ENCODE measurements at regions not wholly inside any gene's neighbourhood (a gene's known extent, or its start where the extent isn't known, plus 50 kb on each side); places are given as distances from the start of the nearest gene placed in this dataset.

GRCh38 chr2:239566162-239566994 is 165.6 kb upstream of the HDAC4 start:
- BruUV-seq (replicated peaks), result no TSS peak
- ATAC-seq (no peak), FAIRE-seq (no peak), DNase-seq (ENCODE audit: low read depth, low spot score) (no peak)
- H3K27ac ChIP-seq (ENCODE audit: control insufficient read depth, insufficient read depth), result no peak overlapping the region
- ChIA-PET CTCF (no interaction called here), RAD21 (ENCODE audit: unreplicated experiment) (no interaction called here), SMC1A (ENCODE audit: uncharacterized antibody, unreplicated experiment) (no interaction called here), POLR2A (no interaction called here)
- intact Hi-C loops (cut with micrococcal nuclease; ENCODE audit: unreplicated experiment) (no loop called here), in situ Hi-C loops (cut with MboI) (no loop called here)
- H3K9ac ChIP-seq (ENCODE audit: control insufficient read depth, insufficient read depth, low read length), result no peak overlapping the region
- H3K9me3 ChIP-seq (replicated peaks; ENCODE audit: control insufficient read depth, insufficient read depth, low read length), result no peaks in the 10 kb centered on the region
- H3K79me2 ChIP-seq (ENCODE audit: control insufficient read depth, insufficient read depth, low read length), result no peaks in the 10 kb centered on the region
- H3K4me3 ChIP-seq, result no peak overlapping the region
- H3K4me1 ChIP-seq (ENCODE audit: control insufficient read depth, insufficient read depth, low read length), result no peaks in the 10 kb centered on the region
- no peaks in the 10 kb centered on the region for H4K20me1 ChIP-seq (ENCODE audit: control insufficient read depth, insufficient read depth)
- H2AFZ ChIP-seq (ENCODE audit: control insufficient read depth, low read depth, low read length), result no peak overlapping the region
- H3K4me2 ChIP-seq (ENCODE audit: control insufficient read depth, insufficient read depth), result no peak overlapping the region
- H3K36me3 ChIP-seq (ENCODE audit: control insufficient read depth in 2 of 2, insufficient read depth in 2 of 2, low read length in 1 of 2), result no peaks in the 10 kb centered on the region
- no peak for TF ChIP-seq DPF2 (IDR thresholded peaks at IDR 0.05)
- no peaks in the 10 kb centered on the region; a peak in 1 of 4 replicates for H3K27me3 ChIP-seq (replicated peaks in 1 of 2; ENCODE audit: control insufficient read depth in 2 of 2, insufficient read depth in 2 of 2, low read length in 1 of 2)
- 37% methylated on average over 15 of the region's 15 CpGs for WGBS (ENCODE audit: insufficient coverage, insufficient replicate concordance, low lambda C conversion rate, missing lambda C conversion rate)

DNA sequence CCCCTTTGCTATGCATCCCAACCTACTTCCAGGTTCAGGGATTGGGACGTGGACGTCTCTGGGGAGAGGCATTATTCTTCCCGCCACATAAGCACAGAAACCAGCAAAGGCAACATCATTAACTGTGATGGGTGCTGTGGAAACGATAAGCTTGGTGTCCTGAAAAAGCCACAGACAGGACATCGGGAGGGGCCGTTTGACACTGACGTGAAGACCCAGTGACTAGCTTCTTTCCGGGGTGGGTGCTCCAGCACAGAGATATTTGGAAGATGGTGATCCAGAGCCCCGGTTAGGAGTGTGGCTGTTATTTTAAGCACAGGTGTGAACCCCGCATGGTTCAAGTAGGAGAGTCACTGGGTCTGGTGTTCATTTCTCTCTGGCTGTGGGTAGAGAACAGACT is 163.8 kb upstream of the HDAC4 start:
- Histone ChIP-seq H3K79me2 (ENCODE audit: control insufficient read depth, insufficient read depth, low read length) (no peaks in the 10 kb centered on the region), H4K20me1 (ENCODE audit: control insufficient read depth, insufficient read depth) (no peaks in the 10 kb centered on the region), H3K9me3 (replicated peaks; ENCODE audit: control insufficient read depth, insufficient read depth, low read length) (no peaks in the 10 kb centered on the region), H3K9ac (ENCODE audit: control insufficient read depth, insufficient read depth, low read length) (no peak overlapping the region), H3K4me3 (no peak overlapping the region), H3K4me2 (ENCODE audit: control insufficient read depth, insufficient read depth) (no peak overlapping the region), H2AFZ (ENCODE audit: control insufficient read depth, low read depth, low read length) (no peak overlapping the region), H3K27me3 (replicated peaks in 1 of 2; ENCODE audit: control insufficient read depth in 2 of 2, insufficient read depth in 2 of 2, low read length in 1 of 2) (no peaks in the 10 kb centered on the region; a peak in 2 of 4 replicates), H3K36me3 (ENCODE audit: control insufficient read depth in 2 of 2, insufficient read depth in 2 of 2, low read length in 1 of 2) (no peaks in the 10 kb centered on the region), H3K4me1 (ENCODE audit: control insufficient read depth, insufficient read depth, low read length) (no peaks in the 10 kb centered on the region), H3K27ac (ENCODE audit: control insufficient read depth, insufficient read depth) (no peak overlapping the region)
- no peak for ATAC-seq
- no peak for DNase-seq (ENCODE audit: low read depth, low spot score)
- in situ Hi-C loops (cut with MboI), result no loop called here
- no peak for FAIRE-seq
- WGBS (ENCODE audit: insufficient coverage, insufficient replicate concordance, low lambda C conversion rate, missing lambda C conversion rate), result 41% methylated on average over 10 of the region's 10 CpGs
- intact Hi-C loops (cut with micrococcal nuclease; ENCODE audit: unreplicated experiment), result no loop called here
- SMC1A ChIA-PET (ENCODE audit: uncharacterized antibody, unreplicated experiment), result no interaction called here
- no peak for TF ChIP-seq NRF1 (conservative IDR thresholded peaks at IDR 0.05; ENCODE audit: low read depth, low read length)
- TF ChIP-seq CBFB (IDR thresholded peaks at IDR 0.05; ENCODE audit: low read depth), result no peak
- TF ChIP-seq EZH2 (IDR thresholded peaks at IDR 0.05; ENCODE audit: borderline replicate concordance, control insufficient read depth, low read depth, low read length), result no peak
- TF ChIP-seq, protein P1, sequence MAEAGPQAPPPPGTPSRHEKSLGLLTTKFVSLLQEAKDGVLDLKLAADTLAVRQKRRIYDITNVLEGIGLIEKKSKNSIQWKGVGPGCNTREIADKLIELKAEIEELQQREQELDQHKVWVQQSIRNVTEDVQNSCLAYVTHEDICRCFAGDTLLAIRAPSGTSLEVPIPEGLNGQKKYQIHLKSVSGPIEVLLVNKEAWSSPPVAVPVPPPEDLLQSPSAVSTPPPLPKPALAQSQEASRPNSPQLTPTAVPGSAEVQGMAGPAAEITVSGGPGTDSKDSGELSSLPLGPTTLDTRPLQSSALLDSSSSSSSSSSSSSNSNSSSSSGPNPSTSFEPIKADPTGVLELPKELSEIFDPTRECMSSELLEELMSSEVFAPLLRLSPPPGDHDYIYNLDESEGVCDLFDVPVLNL (IDR thresholded peaks at IDR 0.05; ENCODE audit: low read depth, low read length), result no peak
- TF ChIP-seq ZNF24 (IDR thresholded peaks at IDR 0.05), result no peak
- TF ChIP-seq, protein P2, sequence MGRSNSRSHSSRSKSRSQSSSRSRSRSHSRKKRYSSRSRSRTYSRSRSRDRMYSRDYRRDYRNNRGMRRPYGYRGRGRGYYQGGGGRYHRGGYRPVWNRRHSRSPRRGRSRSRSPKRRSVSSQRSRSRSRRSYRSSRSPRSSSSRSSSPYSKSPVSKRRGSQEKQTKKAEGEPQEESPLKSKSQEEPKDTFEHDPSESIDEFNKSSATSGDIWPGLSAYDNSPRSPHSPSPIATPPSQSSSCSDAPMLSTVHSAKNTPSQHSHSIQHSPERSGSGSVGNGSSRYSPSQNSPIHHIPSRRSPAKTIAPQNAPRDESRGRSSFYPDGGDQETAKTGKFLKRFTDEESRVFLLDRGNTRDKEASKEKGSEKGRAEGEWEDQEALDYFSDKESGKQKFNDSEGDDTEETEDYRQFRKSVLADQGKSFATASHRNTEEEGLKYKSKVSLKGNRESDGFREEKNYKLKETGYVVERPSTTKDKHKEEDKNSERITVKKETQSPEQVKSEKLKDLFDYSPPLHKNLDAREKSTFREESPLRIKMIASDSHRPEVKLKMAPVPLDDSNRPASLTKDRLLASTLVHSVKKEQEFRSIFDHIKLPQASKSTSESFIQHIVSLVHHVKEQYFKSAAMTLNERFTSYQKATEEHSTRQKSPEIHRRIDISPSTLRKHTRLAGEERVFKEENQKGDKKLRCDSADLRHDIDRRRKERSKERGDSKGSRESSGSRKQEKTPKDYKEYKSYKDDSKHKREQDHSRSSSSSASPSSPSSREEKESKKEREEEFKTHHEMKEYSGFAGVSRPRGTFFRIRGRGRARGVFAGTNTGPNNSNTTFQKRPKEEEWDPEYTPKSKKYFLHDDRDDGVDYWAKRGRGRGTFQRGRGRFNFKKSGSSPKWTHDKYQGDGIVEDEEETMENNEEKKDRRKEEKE (IDR thresholded peaks at IDR 0.05), result no peak
- TF ChIP-seq NBN (IDR thresholded peaks at IDR 0.05), result no peak
- TF ChIP-seq, protein P3, sequence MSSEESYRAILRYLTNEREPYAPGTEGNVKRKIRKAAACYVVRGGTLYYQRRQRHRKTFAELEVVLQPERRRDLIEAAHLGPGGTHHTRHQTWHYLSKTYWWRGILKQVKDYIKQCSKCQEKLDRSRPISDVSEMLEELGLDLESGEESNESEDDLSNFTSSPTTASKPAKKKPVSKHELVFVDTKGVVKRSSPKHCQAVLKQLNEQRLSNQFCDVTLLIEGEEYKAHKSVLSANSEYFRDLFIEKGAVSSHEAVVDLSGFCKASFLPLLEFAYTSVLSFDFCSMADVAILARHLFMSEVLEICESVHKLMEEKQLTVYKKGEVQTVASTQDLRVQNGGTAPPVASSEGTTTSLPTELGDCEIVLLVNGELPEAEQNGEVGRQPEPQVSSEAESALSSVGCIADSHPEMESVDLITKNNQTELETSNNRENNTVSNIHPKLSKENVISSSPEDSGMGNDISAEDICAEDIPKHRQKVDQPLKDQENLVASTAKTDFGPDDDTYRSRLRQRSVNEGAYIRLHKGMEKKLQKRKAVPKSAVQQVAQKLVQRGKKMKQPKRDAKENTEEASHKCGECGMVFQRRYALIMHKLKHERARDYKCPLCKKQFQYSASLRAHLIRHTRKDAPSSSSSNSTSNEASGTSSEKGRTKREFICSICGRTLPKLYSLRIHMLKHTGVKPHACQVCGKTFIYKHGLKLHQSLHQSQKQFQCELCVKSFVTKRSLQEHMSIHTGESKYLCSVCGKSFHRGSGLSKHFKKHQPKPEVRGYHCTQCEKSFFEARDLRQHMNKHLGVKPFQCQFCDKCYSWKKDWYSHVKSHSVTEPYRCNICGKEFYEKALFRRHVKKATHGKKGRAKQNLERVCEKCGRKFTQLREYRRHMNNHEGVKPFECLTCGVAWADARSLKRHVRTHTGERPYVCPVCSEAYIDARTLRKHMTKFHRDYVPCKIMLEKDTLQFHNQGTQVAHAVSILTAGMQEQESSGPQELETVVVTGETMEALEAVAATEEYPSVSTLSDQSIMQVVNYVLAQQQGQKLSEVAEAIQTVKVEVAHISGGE (CRISPR knock-in tag; IDR thresholded peaks at IDR 0.05), result no peak
- CTCF ChIA-PET, result interaction anchor here (0.6 kb wide), 1 partner anchor 1484 kb away, joined by 3 read pairs; no protein-coding TSS in a partner anchor
- RAD21 ChIA-PET (ENCODE audit: unreplicated experiment), result no interaction called here
- no TSS peak for BruUV-seq (replicated peaks)
- POLR2A ChIA-PET, result no interaction called here

All from GM12878 (cell line).